GM23338 (cell line): ENCODE measurements at regions not wholly inside any gene's neighbourhood (a gene's known extent, or its start where the extent isn't known, plus 50 kb on each side); places are given as distances from the start of the nearest gene placed in this dataset.

Experiments
- ATAC-seq: fragments of 200-7000 bp; cut with Tn5 transposase; 3 replicates; pipeline ENCODE4 v1.9.1; 2020
- DNase-seq: peaks from one replicate; pipeline ENCODE4 v3.0.0-alpha.2; 2015; ENCODE audit warnings: low spot score
- H2AFZ ChIP-seq: fragments of 200-600 bp; sonication (generic); 2 replicates; pipeline ENCODE4 v1.8.0; 2016; ENCODE audit warnings: antibody characterized with exemption, mild to moderate bottlenecking, moderate library complexity
- H3F3A ChIP-seq: fragments of 200-600 bp; sonication (generic); replicated peaks from 2 replicates; pipeline ENCODE4 v1.8.0; 2017; ENCODE audit warnings: antibody characterized with exemption, mixed run types, low read depth
- H3K27ac ChIP-seq: fragments of 200-600 bp; sonication (generic); 2 replicates; pipeline ENCODE4 v1.6.1; 2016; ENCODE audit warnings: low read depth
- H3K27me3 ChIP-seq: fragments of 200-600 bp; sonication (generic); 2 replicates; pipeline ENCODE4 v1.8.0; 2016; ENCODE audit warnings: mild to moderate bottlenecking, mixed run types, moderate library complexity; ENCODE audit not compliant: insufficient read depth
- H3K36me3 ChIP-seq: fragments of 200-600 bp; sonication (generic); 2 replicates; pipeline ENCODE4 v1.8.0; 2016; ENCODE audit warnings: mild to moderate bottlenecking; ENCODE audit not compliant: insufficient read depth
- H3K4me1 ChIP-seq: fragments of 200-600 bp; sonication (generic); 2 replicates; pipeline ENCODE4 v1.8.0; 2016; ENCODE audit warnings: mild to moderate bottlenecking, moderate library complexity; ENCODE audit not compliant: insufficient read depth
- H3K4me2 ChIP-seq: fragments of 200-600 bp; sonication (generic); 2 replicates; pipeline ENCODE4 v1.7.1; 2017; ENCODE audit warnings: mixed run types
- H3K4me3 ChIP-seq: fragments of 200-600 bp; sonication (generic); 2 replicates; pipeline ENCODE4 v1.6.1; 2016; ENCODE audit warnings: mixed run types
- H3K79me2 ChIP-seq: fragments of 200-600 bp; sonication (generic); replicated peaks from 2 replicates; pipeline ENCODE4 v1.8.0; 2017; ENCODE audit warnings: mild to moderate bottlenecking; ENCODE audit not compliant: insufficient read depth
- H3K9me2 ChIP-seq: fragments of 200-600 bp; sonication (generic); 2 replicates; pipeline ENCODE4 v1.8.0; 2017; ENCODE audit not compliant: insufficient read depth
- H4K20me1 ChIP-seq: fragments of 200-600 bp; sonication (generic); replicated peaks from 2 replicates; pipeline ENCODE4 v1.8.0; 2017; ENCODE audit warnings: mild to moderate bottlenecking; ENCODE audit not compliant: insufficient read depth
- H3K27ac Mint-ChIP-seq: 2 replicates; pipeline ENCODE4 v1.8.0; 2020; ENCODE audit warnings: inconsistent platforms, mild to moderate bottlenecking, moderate library complexity, mixed read lengths
- H3K27me3 Mint-ChIP-seq: 3 replicates; pipeline ENCODE4 v1.8.0; 2022; ENCODE audit warnings: low read depth, mild to moderate bottlenecking, moderate library complexity, mixed read lengths, inconsistent platforms; ENCODE audit not compliant: insufficient read depth, poor library complexity
- H3K36me3 Mint-ChIP-seq: 3 replicates; pipeline ENCODE4 v1.8.0; 2021; ENCODE audit warnings: low read depth, mild to moderate bottlenecking, inconsistent platforms, moderate library complexity, mixed read lengths
- H3K4me1 Mint-ChIP-seq: 3 replicates; pipeline ENCODE4 v1.8.0; 2020; ENCODE audit warnings: mild to moderate bottlenecking, inconsistent platforms, mixed read lengths
- H3K4me3 Mint-ChIP-seq: 3 replicates; pipeline ENCODE4 v1.8.0; 2021; ENCODE audit warnings: moderate library complexity, mild to moderate bottlenecking, inconsistent platforms, mixed read lengths
- H3K9me3 Mint-ChIP-seq: 3 replicates; pipeline ENCODE4 v1.8.0; 2020; ENCODE audit warnings: moderate library complexity, mild to moderate bottlenecking, inconsistent platforms, mixed read lengths
- CREB1 ChIP-seq: fragments of 250-450 bp; sonication (Bioruptor Pico); IDR thresholded peaks from 2 replicates; pipeline ENCODE4 v1.5.0; 2020; ENCODE audit warnings: low read depth, mild to moderate bottlenecking, moderate library complexity
- CTCF ChIP-seq, 2 experiments: fragments of 200-600 bp in 1 of 2; sonication (generic) in 1 of 2; conservative IDR thresholded peaks; 2 replicates each; pipeline versions ENCODE4 v1.5.1 to v1.6.1; 2016 to 2017; ENCODE audit warnings: antibody characterized with exemption in 2 of 2, low read depth in 2 of 2, mild to moderate bottlenecking in 2 of 2, moderate library complexity in 1 of 2
- ETS1 ChIP-seq: IDR thresholded peaks from 2 replicates; pipeline ENCODE4 v1.6.1; 2016; ENCODE audit warnings: antibody characterized with exemption
- EZH2 ChIP-seq: fragments of 200-600 bp; sonication (generic); IDR thresholded peaks from one replicate; pipeline ENCODE4 v1.8.0; 2017; ENCODE audit warnings: antibody characterized with exemption, mild to moderate bottlenecking, low read depth; ENCODE audit not compliant: unreplicated experiment
- EZH2phosphoT487 ChIP-seq: fragments of 200-600 bp; sonication (generic); IDR thresholded peaks from one replicate; pipeline ENCODE4 v1.8.1; 2018; ENCODE audit warnings: antibody characterized with exemption; ENCODE audit not compliant: unreplicated experiment
- JUNB ChIP-seq: IDR thresholded peaks from one replicate; pipeline ENCODE4 v1.6.1; 2016; ENCODE audit warnings: antibody characterized with exemption; ENCODE audit not compliant: unreplicated experiment
- NANOG ChIP-seq: IDR thresholded peaks from 2 replicates; pipeline ENCODE4 v1.6.1; 2016; ENCODE audit warnings: antibody characterized with exemption, borderline replicate concordance
- POLR2AphosphoS5 ChIP-seq: IDR thresholded peaks from 2 replicates; pipeline ENCODE4 v1.6.1; 2016; ENCODE audit warnings: antibody characterized with exemption, low read depth
- REST ChIP-seq: IDR thresholded peaks from one replicate; pipeline ENCODE4 v1.6.1; 2018; ENCODE audit warnings: antibody characterized with exemption; ENCODE audit not compliant: unreplicated experiment
- STAT1 ChIP-seq: IDR thresholded peaks from one replicate; pipeline ENCODE4 v1.6.1; 2016; ENCODE audit warnings: antibody characterized with exemption; ENCODE audit not compliant: unreplicated experiment
- ZNF114 ChIP-seq: fragments of 250-450 bp; sonication (Bioruptor Pico); IDR thresholded peaks from 2 replicates; pipeline ENCODE4 v1.5.0; 2020; ENCODE audit warnings: mild to moderate bottlenecking, moderate library complexity
- ZNF331 ChIP-seq: fragments of 250-450 bp; sonication (Bioruptor Pico); IDR thresholded peaks from 2 replicates; pipeline ENCODE4 v1.5.0; 2020; ENCODE audit warnings: low read depth, mild to moderate bottlenecking, moderate library complexity
- ZNF462 ChIP-seq: fragments of 250-450 bp; sonication (Bioruptor Pico); IDR thresholded peaks from 2 replicates; pipeline ENCODE4 v1.5.0; 2020; ENCODE audit warnings: mild to moderate bottlenecking, moderate library complexity

DNA sequence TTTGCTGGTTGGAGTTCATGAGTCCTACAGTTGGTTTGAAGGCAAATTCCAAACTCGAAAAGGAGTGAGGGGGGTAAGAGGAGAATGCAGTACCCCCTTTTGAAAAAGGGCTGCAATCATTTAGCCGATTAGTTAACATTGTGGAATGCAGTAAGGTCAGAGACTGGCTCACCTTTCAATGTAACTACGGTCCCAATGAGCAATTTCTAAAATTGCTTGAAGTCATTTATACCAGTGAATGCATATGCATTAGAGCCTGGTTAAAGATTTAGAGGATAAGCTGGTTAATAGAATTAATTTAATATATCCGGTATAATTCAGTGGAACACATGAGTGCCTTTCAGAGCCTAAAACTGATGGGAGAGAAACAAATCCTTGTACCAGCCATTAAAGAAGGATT is 172.6 kb upstream of the PAPPA start:
- Histone ChIP-seq H4K20me1 (no peaks in the 10 kb centered on the region), H3K27me3 (no peaks in the 10 kb centered on the region), H3K79me2 (no peaks in the 10 kb centered on the region), H3F3A (no peaks in the 10 kb centered on the region), H3K9me2 (0 out of 2 replicates have a peak, but pooled peaks cover 3% of the 10 kb centered on the region), H3K27ac (no peak overlapping the region), H3K36me3 (no peaks in the 10 kb centered on the region), H3K4me2 (no peak overlapping the region), H3K4me3 (no peak overlapping the region), H2AFZ (no peak overlapping the region), H3K4me1 (no peaks in the 10 kb centered on the region; the same call in 1 of the 2 replicates)
- ATAC-seq (no peak), DNase-seq (peak; percentile 7)
- no peaks in the 10 kb centered on the region for H3K9me3 Mint-ChIP-seq
- H3K4me3 Mint-ChIP-seq, result no peak overlapping the region
- H3K27me3 Mint-ChIP-seq, result no peaks in the 10 kb centered on the region
- H3K27ac Mint-ChIP-seq, result no peak overlapping the region; the same call in 1 of the 2 replicates
- H3K36me3 Mint-ChIP-seq, result no peaks in the 10 kb centered on the region
- TF ChIP-seq CREB1 (no peak), ZNF114 (no peak), NANOG (no peak), EZH2 (no peak), ZNF331 (CRISPR knock-in tag) (no peak), POLR2AphosphoS5 (no peak), JUNB (no peak), EZH2phosphoT487 (no peak), CTCF (conservative IDR thresholded peaks at IDR 0.05; ENCODE audit: low read depth in 2 of 2) (no peak), ZNF462 (no peak), ETS1 (no peak), STAT1 (no peak), REST (no peak)
- peaks cover 5% of the 10 kb centered on the region; the same call in 2 of the 3 replicates for H3K4me1 Mint-ChIP-seq
